ENCODE measurements at regions not wholly inside any gene's neighbourhood (a gene's known extent, or its start where the extent isn't known, plus 50 kb on each side); places are given as distances from the start of the nearest gene placed in this dataset.

- ChIA-PET POLR2A (no interaction called here), CTCF (no interaction called here)
- Mint-ChIP-seq H3K4me3 (ENCODE audit: unreplicated experiment) (no peak overlapping the region), H3K27me3 (ENCODE audit: insufficient read depth, unreplicated experiment) (no peaks in the 10 kb centered on the region), H3K4me1 (ENCODE audit: low read depth, unreplicated experiment) (peaks cover 5% of the 10 kb centered on the region), H3K36me3 (ENCODE audit: insufficient read depth, unreplicated experiment) (no peaks in the 10 kb centered on the region), H3K27ac (ENCODE audit: unreplicated experiment) (no peak overlapping the region), H3K9me3 (ENCODE audit: unreplicated experiment) (no peaks in the 10 kb centered on the region)
- intact Hi-C loops (cut with micrococcal nuclease; ENCODE audit: unreplicated experiment): no loop called here
- BruUV-seq (replicated peaks): no TSS peak
- TF ChIP-seq CTCF (IDR thresholded peaks at IDR 0.05; ENCODE audit: insufficient read depth in 1 of 2, low read depth in 1 of 2, low read length in 1 of 2, severe bottlenecking in 1 of 2, unreplicated experiment in 1 of 2): no peak
- DNase-seq: no peak
- Histone ChIP-seq H3K36me3 (ENCODE audit: control insufficient read depth, insufficient read depth, low read length) (no peaks in the 10 kb centered on the region), H3K4me1 (peaks cover 10% of the 10 kb centered on the region), H3K4me3 (ENCODE audit: low read depth, low read length) (no peak overlapping the region), H3K9me3 (no peaks in the 10 kb centered on the region), H3K27me3 (replicated peaks; ENCODE audit: control insufficient read depth, insufficient read depth, low read length) (no peaks in the 10 kb centered on the region)
Measured at GRCh38 chr13:85527316-85527715, 271.9 kb downstream of the SLITRK6 start.

GRCh38 chr13:85525411-85525810 is 273.8 kb downstream of the SLITRK6 start:
- DNase-seq: no peak
- ChIA-PET POLR2A (no interaction called here), CTCF (no interaction called here)
- no peaks in the 10 kb centered on the region for H3K36me3 Mint-ChIP-seq (ENCODE audit: insufficient read depth, unreplicated experiment)
- no peak overlapping the region for H3K4me3 ChIP-seq (ENCODE audit: low read depth, low read length)
- H3K4me1 ChIP-seq: peaks cover 10% of the 10 kb centered on the region
- no peaks in the 10 kb centered on the region for H3K27me3 ChIP-seq (replicated peaks; ENCODE audit: control insufficient read depth, insufficient read depth, low read length)
- no peak overlapping the region for H3K4me3 Mint-ChIP-seq (ENCODE audit: unreplicated experiment)
- no peaks in the 10 kb centered on the region for H3K36me3 ChIP-seq (ENCODE audit: control insufficient read depth, insufficient read depth, low read length)
- no peak for TF ChIP-seq CTCF (IDR thresholded peaks at IDR 0.05; ENCODE audit: insufficient read depth in 1 of 2, low read depth in 1 of 2, low read length in 1 of 2, severe bottlenecking in 1 of 2, unreplicated experiment in 1 of 2)
- no peak overlapping the region for H3K27ac Mint-ChIP-seq (ENCODE audit: unreplicated experiment)
- intact Hi-C loops (cut with micrococcal nuclease; ENCODE audit: unreplicated experiment): no loop called here
- H3K4me1 Mint-ChIP-seq (ENCODE audit: low read depth, unreplicated experiment): peaks cover 5% of the 10 kb centered on the region
- H3K27me3 Mint-ChIP-seq (ENCODE audit: insufficient read depth, unreplicated experiment): no peaks in the 10 kb centered on the region
- no TSS peak for BruUV-seq (replicated peaks)
- H3K9me3 ChIP-seq: no peaks in the 10 kb centered on the region
- H3K9me3 Mint-ChIP-seq (ENCODE audit: unreplicated experiment): no peaks in the 10 kb centered on the region

- Mint-ChIP-seq H3K27me3 (ENCODE audit: insufficient read depth, unreplicated experiment) (no peaks in the 10 kb centered on the region), H3K9me3 (ENCODE audit: unreplicated experiment) (no peaks in the 10 kb centered on the region), H3K4me1 (ENCODE audit: low read depth, unreplicated experiment) (peaks cover 7% of the 10 kb centered on the region), H3K36me3 (ENCODE audit: insufficient read depth, unreplicated experiment) (no peaks in the 10 kb centered on the region), H3K27ac (ENCODE audit: unreplicated experiment) (no peak overlapping the region), H3K4me3 (ENCODE audit: unreplicated experiment) (no peak overlapping the region)
- Histone ChIP-seq H3K4me1 (no peaks in the 10 kb centered on the region), H3K9me3 (no peaks in the 10 kb centered on the region), H3K36me3 (ENCODE audit: control insufficient read depth, insufficient read depth, low read length) (no peaks in the 10 kb centered on the region), H3K27me3 (replicated peaks; ENCODE audit: control insufficient read depth, insufficient read depth, low read length) (no peaks in the 10 kb centered on the region), H3K4me3 (ENCODE audit: low read depth, low read length) (no peak overlapping the region)
- no peak for DNase-seq
- BruUV-seq (replicated peaks): no TSS peak
- ChIA-PET POLR2A (no interaction called here), CTCF (no interaction called here)
- TF ChIP-seq CTCF (IDR thresholded peaks at IDR 0.05; ENCODE audit: insufficient read depth in 1 of 2, low read depth in 1 of 2, low read length in 1 of 2, severe bottlenecking in 1 of 2, unreplicated experiment in 1 of 2): no peak
- intact Hi-C loops (cut with micrococcal nuclease; ENCODE audit: unreplicated experiment): no loop called here
Measured at GRCh38 chr13:85521657-85522056, 277.6 kb downstream of the SLITRK6 start.

All from Caco-2 (cell line).